Activated CD4-positive, alpha-beta T cell treated with anti-CD3 and anti-CD28 coated beads, Interleukin-2, Interleukin-6, amounts not matched to agents 100 ng/mL and 50 ng/mL, durations not matched to agents 16 hours and 8 hours (primary cell): ENCODE measurements at regions not wholly inside any gene's neighbourhood (a gene's known extent, or its start where the extent isn't known, plus 50 kb on each side); places are given as distances from the start of the nearest gene placed in this dataset.
A peak's percentile ranks its signal among the peaks of the same experiment; 100 is the strongest.
"Not testable (repeated sequence)": the region's sequence is repeated elsewhere in the genome, so short reads cannot be mapped to it uniquely, and the experiment has no call there.

Experiments
- DNase-seq: peaks from one replicate; pipeline ENCODE4 v3.0.0-alpha.2; 2020

DNA sequence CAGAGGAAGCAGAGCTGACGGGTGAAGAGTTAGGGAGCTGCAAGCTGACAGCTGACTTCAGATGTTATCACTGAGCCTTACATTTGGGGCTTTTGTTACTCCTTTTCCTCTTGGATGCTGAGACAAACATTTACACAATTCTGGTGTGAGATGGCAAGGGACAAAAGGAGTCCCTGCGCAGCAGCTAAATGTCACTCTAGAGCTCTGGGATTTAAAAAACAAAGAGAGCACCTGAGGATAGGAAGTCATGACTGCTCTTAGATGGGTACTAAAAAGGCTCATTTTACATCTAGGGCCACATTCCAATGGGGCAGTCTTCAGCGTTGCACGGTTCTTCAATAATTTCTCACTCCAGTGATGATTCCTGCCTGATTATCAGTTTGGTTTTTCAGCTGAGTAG lies 204.5 kb downstream of the RAB38 start:
- no peak for DNase-seq

DNA sequence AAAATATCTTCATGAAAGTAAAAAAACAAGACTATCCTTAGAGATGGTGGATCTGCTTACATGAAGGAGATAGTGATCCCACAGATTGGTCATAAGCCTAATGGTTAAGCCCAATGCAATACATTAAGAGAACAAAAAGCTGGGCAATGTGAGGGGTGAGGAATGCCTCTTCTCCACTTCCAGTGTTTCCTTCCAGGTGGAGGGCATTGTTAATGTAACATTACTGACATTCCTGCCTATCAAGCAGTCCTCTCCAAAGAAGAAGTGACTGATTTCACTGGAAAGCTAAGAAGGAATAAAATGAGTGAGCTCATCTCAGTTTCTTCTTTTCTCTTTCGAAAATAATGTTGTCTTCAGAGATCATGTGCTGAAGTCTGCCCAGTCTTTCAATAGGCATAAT lies 207.8 kb downstream of the RAB38 start:
- DNase-seq, result no peak

DNA sequence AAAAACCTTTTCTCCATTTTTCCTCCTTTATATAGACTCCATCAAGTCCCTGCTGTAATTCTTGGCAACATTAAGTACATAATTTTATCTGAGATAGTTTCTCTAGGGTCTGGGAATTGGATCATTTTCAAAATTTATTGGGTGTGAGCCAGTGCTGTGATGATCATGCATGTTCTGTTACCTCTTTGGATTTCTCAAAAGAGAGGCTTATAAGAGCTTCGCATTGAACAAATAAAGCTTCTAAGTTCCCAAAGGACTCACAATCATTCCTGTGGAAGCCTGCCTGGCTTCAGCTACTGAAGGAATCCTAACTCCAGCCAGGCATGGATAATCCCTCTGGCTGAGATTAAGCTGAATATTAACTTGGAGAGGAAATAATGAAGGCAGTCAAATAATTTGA lies 208.5 kb downstream of the RAB38 start:
- no peak for DNase-seq

DNA sequence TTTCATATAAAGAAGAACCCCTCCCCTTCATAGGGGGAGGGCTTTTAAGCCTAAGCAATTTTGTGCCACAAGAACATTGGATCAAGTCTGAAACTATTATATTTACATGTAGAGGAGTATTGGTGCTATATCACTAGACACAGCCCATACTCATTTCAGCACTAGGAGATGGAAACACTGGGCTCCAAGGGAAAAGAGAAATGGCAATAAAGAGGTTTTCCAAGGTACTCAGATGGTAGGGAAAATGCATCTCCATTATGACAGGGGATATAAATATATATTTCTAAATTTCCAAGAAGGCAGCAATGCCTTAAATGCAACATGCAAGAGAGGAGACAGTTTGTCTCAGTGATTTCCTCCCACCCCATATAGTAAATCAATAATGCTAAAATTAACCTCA lies 209.0 kb downstream of the RAB38 start:
- DNase-seq, result no peak

DNA sequence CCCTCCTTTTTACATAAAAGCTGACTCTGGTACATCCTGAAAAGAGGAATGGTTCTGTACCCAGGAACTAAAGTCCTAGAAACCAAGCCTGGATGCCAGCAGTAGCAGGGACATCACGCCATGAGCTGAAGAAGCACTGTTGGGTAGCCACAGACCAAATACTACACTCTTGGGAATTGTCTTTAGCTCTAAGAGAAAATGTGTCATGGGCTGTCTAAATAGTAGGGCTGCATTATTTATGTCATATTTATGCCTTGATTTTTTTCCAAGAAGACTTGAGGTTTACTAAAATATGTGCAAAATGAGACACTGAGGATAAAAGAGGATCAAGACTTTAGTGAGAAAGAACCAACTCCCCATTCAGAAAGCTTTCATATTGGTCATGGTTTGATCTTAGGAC lies 213.6 kb downstream of the RAB38 start:
- no peak for DNase-seq

DNA sequence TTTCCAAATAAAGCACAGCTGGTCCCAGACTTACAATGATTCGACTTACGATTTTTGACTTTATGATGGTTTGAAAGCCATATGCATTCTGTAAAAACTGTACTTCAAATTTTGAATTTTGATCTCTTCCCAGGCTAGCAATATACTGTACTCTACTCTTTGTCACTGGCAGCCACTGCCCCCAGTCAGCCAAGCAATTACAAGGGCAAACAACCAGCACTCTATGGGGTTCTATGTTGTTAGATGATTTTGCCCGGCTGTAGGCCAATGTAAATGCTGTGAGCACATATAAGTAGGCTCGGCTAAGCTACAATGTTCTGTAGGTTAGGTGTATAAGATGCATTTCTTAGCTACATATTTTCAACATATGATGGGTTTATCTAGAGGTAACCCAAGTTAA lies 217.3 kb downstream of the RAB38 start:
- DNase-seq, result no peak

DNA sequence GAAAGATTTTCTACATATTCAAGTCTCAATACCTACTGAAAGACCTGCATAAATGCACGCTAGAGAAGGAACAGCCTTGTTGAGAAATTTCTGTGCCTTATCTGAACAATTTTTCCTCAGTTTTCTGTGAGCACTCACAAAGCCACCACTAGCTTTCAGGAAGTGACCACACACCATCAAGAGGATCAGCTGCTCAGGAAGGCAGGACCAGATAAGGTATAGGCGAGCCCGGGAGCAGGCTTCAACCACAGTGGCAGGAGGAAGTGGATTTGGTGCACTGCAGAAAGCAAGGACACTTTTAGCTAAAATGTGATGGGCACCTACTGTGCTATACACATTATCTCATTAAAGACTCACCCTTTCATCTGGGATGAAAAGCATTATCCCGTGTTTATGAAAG lies 220.8 kb downstream of the RAB38 start:
- no peak for DNase-seq

DNA sequence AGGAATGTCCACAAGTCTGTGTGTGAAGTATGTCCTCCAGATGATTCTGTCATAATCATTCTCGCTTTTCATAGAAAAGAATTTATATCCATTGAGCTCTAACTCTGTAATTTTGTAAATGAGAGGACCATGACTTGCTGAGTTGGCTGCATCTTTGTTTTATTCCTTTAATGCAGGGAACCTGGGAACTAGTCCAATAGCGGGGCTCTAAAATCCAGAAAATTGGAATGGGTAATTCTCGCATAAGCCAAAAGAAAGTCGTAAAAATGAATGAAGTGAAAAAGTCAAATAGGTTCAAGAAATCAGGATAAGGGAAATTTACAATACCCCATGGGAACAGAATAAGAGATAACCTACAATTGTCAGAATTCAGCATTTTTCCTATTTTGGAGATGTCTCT lies 232.5 kb downstream of the RAB38 start:
- DNase-seq, result no peak

DNA sequence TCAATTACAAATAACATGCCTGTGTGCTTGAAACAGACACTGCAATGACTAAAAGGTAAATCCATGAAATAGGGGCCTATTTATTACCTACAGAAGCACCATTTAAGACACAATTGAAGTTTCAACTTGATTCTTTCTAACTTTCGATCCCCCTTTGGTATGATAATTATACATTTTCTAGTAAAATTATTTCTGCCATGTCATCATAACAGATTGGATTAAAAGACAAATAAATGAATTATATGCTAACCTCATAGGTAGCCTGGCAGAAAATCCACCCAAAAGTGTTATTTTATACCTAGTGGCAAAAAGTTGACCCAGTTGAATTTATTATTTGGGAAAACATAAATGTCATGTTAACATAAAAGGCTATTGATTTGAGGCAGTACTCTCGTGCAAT lies 241.1 kb downstream of the RAB38 start:
- no peak for DNase-seq

DNA sequence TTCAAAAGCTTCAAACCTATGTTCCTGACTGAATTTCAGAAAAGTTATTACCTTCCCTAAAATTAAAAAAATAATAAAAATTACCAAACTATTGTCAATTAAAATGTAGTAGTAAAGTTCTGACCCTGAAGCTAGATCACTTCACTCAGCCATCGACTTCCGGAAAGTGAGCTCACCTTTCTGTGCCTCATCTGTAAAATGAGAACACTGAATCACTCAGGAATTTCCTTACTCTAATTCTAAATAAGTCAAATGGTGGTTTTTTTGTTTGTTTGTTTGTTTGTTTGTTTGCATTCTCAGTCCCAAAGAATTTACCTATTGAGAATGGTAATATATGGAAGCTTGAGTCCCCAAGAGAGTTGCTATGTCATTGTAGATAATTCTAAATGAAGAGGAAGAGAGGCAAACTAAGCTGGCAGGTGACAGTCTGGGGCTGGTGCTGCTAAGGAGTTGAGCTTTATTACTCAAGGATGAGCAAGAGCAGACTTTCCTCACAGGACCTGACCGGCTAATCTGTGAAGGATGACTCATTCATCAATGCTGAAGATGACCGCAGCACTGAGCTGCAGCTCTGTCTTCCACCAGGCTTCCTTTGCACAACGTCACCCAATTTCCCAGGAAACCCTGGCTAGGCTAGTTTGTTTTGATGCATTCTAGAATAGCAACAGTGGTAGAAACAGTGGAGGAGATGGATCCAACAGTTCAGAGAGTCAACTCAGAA lies 248.8 kb downstream of the RAB38 start:
- DNase-seq, result no peak

DNA sequence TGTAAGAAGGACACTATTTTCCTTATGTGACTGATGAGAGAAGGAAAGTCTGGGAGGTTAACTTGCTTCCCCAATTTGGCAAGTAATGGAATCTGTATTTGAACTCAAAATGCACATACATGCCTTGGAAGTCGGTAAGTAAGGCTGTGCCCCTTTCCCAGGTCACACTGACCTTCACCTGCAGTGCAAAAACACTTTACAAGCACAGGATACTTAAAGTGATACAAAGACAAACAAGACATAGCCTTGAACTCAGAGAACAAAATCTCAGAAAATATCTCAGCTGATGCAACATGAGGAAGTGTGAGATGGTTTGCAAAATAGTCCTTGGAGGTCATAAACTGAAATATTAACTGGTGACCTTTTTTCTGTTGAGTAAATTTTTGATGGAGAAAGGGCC lies 251.1 kb downstream of the RAB38 start:
- DNase-seq, result no peak

DNA sequence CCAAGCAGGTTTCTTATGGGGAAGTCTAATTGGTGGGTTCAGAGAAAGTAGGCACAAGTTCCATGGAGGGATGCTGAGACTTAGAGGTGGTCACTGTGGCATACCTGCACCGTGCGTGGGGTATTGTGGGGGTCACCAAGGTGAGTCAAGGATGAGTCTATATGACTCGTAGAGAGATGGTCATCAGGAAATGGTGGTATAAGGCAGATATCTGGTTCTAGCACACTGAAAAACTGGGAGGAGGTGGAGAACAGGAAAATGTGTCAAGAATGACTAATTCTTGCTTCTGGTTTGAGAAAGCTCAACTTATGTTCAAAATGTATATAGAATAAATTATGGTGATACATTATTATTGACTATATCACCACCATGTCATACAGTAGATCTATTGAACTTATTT lies 258.1 kb downstream of the RAB38 start:
- no peak for DNase-seq

DNA sequence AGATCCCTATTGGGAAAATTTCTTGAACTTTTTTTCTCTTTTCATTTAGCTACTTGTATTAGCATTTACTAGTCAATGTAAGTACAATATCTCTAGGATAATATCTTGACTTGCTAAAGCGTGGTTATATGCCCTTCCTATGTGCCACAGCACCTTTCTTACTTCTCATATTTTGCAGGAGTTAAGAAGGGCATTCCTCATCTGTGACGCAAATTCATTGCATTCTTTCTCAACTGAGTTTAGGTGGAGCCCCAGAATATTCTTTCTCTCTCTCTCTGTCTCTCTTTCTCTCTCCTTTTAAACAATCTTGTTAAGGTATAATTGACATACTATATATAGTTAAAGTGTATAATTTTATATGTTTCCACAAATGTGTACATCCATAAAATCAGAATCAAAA lies 266.1 kb downstream of the RAB38 start:
- DNase-seq, result no peak

DNA sequence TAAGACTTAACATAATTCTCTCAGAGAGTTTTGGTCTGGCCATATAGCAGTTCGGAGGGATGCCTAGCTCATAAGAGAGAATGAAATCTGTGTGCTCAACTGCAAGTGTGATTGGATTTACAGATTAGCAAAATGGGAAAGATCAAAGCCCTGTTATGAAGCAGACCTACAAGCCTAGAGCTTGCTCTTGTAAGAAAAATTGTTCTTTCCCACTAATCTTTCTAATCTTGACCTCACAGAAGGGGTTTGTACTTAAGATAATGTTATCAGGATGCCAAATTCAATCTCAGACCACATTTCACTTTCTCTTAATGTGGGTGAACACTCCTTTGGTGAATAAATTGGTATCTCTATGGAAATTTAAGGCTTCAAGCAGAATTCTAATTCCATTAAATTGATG lies 267.2 kb downstream of the RAB38 start:
- DNase-seq, result no peak

DNA sequence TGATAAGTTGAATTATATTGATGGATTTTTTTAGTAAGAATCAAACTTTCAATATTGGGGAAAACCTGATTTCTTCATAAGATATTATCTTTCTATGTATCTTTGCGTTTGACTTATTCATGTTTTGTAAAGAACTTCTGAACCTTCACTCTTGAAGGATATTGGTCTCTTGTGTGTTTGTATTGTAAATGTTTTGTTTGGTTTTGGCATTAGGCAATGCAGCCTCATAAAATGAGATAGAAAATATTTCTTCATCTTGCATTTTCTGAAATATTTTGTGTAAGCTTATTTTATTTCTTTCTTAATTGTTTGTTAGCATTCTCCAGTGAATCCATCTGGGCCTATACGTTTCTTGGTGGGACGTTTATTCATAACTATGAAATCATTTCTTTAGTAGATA lies 271.9 kb downstream of the RAB38 start:
- no peak for DNase-seq

DNA sequence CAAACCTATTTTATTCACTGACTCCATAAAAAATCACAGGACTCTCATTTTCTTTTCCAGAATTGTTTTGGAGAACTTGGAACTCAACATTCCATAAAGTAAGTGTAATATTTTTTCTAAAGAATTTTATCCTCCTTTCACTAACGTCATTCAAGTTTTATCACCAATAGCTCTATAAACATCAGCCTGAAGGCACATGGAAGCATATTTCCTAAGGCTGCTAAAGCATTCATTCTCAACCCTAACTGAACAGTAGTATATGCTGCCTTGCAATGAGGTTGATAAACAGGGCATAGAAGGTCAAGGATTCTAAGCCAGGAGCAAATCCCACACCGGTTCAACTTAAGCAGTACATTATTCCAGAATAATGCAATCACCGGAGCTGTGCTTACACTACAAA lies 273.9 kb downstream of the RAB38 start:
- DNase-seq, result no peak

DNA sequence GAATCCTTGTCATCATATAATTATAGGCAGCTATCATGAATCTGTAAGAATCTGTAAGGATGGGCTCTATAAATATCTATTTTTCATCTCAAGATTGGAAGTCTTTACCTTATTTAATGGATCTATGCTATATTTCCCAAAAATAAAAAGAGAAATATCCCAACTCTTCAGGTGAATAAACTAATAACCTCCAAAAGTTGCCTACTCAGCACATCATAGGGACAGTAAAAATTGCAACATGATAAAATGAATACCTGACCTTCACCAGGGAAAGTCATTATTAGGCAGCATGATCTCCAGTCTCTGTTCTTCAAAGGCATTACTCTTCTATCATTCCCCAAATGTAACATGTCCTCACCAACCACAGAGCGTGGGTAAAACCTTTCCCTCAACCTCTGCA lies 277.3 kb downstream of the RAB38 start:
- DNase-seq, result no peak

DNA sequence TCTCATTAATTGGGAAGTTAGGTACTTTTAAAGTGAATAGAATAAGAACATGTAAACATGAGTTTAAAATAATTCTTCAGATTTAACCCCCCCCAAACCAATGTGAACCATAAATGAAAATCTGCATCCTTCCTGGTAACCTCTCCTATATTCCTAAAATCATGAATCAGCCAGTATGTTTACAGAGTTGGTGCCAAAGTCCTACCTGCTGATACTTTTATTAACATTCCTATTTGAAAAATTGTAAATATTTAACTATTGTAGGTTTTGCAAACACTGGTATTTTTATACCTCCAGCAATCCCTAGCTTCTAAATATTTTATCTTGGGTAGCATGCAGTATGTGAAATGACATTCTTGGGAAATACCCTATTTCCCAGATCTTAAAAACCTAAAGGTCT lies 278.2 kb downstream of the RAB38 start:
- DNase-seq, result no peak

DNA sequence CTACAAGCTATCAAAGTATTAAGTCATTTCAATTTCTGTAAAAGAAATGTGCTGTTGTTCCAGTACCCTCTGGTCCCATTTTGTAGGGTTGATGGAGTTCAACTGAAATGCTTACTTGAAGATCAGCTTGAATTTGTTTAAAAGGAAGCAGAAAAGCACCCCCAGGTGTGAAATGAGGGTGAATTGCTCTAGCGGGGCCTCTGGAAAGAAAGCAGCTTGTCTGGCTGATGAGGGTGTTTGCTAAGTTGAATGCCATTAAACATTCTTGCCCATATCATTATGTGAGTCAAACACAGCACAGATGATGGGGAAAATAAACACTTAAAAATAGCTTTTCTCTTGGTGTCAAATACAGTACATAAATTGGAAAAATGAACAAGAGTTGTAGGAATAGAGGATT lies 280.3 kb downstream of the RAB38 start:
- DNase-seq, result no peak

DNA sequence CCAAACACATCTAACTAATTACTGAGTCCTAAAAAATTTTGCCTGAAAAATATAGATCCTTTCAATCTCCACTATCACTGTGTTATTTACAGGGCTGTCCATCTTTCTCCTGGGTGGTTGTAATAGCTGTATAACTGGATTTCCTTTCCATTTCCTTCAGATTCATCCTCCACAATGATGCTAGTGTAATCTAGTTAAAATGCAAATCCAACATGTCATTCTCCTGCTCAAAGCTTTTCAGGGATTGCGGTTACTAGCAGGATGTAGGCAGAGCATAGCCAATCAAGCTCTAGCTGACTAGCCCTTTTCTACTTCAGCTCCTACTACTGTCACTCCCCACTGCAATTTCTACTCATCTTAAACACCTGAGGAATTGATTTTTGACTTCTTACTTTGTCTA lies 283.0 kb downstream of the RAB38 start:
- DNase-seq, result no peak

DNA sequence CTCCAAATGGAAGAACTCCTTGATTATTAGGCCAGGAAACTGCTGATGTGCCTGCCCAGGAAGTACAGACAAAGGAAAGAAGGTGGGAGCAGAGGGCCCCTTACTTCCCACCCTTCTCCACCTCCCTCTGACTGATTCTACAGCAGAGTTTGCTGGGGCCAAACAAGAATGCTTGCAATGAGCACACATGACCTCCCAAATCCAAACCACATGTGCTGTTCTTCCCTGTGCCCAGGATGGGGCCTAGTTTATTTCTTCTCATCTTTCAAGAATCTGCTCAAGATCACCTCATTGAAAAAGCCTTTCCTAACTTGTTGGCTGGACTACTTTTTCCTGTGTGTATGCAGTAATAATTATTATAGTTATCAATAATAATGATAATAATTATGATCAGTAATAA lies 286.1 kb downstream of the RAB38 start:
- DNase-seq, result no peak

DNA sequence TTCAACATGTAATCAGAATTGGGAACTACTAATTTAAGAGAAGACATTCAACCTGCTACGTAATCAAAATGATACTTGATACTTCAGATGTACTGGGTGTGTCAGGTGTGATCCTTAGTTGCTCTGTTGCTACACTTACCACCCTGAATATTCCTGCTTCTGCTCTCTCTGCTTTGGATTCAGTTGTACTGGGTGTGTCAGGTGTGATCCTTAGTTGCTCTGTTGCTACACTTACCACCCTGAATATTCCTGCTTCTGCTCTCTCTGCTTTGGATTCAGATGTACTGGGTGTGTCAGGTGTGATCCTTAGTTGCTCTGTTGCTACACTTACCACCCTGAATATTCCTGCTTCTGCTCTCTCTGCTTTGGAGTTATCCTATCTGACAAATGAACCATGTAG lies 290.2 kb downstream of the RAB38 start:
- DNase-seq, result not testable (repeated sequence)

DNA sequence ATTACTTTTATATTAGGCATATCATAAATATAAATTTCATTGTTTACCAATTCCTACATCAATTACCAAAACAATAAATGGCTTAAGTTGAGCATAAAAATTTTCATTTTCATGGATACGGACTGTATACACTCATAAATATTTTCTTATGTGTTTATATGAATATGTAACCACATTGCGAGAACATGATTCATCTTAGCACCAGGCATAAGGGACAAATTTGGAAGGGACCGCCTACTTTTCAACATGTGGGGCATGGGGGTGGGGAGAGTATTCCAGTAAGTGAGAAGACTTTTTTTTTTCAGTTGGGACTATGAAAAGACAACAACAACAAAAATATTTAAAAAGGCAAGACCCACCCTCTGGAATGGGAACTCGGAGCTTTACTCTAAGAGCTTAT lies 296.1 kb downstream of the RAB38 start:
- DNase-seq, result no peak

DNA sequence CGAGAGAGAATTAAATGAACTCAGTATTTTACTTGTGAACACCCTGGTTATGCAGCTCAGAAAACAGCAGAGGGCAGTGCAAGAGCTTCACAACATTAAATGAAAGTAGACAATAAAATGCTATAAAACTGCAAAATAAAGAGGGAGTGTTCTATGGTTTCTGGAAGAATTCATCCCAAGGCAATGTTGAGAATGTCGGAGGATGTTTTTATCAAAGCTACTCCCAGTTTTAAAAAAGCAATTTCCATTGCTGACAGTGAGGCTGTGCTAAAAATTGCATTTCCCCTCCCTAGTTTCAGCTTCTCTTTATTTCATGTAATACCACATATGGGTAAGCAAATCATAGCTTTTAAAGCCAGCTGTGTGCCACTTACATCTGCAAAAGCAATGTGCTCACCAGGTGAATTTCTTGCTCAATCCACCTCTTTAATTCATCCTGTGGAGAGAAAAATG lies 296.8 kb downstream of the RAB38 start:
- DNase-seq, result peak; percentile 15

DNA sequence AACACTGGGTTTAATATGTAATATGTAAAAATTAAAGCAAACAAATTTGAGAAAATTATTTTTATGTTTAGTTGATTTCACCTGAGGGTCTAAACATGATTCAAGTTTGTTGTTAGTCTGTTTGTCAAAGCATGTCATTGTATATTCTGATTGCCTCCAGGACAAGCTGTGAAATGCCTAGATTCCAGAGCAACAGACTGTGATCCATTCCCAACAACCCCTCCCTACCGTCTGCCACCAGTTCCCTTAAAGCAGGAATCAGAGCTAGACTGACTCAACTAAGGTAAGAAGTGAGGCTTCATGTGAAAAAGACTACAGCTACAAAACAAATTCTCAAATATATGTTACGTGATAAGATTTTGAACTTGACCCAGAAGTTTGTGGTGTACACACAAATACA lies 304.2 kb downstream of the RAB38 start:
- DNase-seq, result no peak

DNA sequence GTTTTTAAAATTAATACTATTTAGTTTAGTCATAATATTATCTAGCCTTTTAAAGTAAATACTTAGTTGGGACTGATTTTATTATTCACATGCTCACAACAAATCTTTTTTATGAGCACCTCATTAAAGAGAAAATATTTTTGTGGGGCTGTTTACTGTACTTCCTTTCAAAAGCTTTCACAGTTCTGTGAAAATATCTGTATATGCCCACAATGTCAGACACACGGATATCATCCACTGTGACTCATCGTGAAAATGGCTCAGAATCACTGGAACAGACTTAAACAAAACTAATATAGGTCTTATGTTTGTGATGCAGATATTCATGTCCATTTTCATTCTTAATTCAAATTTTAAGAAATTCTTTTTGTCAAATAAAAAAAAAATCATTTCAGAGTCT lies 305.2 kb downstream of the RAB38 start:
- DNase-seq, result no peak
